ENCODE measurements at regions not wholly inside any gene's neighbourhood (a gene's known extent, or its start where the extent isn't known, plus 50 kb on each side); places are given as distances from the start of the nearest gene placed in this dataset.

- no peak overlapping the region for H3K4ac ChIP-seq (ENCODE audit: low read depth, low read length)
- H3K9ac ChIP-seq (ENCODE audit: low read length): no peak overlapping the region
- H4K8ac ChIP-seq (ENCODE audit: low read depth, low read length): no peak overlapping the region
- no peak overlapping the region for H3K4me2 ChIP-seq (ENCODE audit: low read length)
- H3K27me3 ChIP-seq (ENCODE audit: insufficient read depth, low read length): no peaks in the 10 kb centered on the region
- H3K9me3 ChIP-seq (ENCODE audit: insufficient read depth, low read depth, low read length): no peaks in the 10 kb centered on the region
- H3K4me1 ChIP-seq (ENCODE audit: control insufficient read depth in 1 of 2, insufficient read depth in 2 of 2, low read length in 2 of 2): no peaks in the 10 kb centered on the region
- no peak overlapping the region for H2AFZ ChIP-seq (ENCODE audit: insufficient read depth, low read length, poor library complexity)
- no peak for DNase-seq
- H3K14ac ChIP-seq (ENCODE audit: low read length): no peak overlapping the region
- no peak overlapping the region for H2BK120ac ChIP-seq (ENCODE audit: insufficient read depth, low read length, poor library complexity)
- no peak overlapping the region for H2BK12ac ChIP-seq (ENCODE audit: low read length)
- H2BK5ac ChIP-seq (ENCODE audit: low read depth, low read length, poor library complexity): no peak overlapping the region
- no peak overlapping the region for H3K4me3 ChIP-seq (ENCODE audit: low read depth, low read length)
- peak overlapping the region; percentile 29 for H2AK5ac ChIP-seq (ENCODE audit: low read length)
- no peak overlapping the region for H4K91ac ChIP-seq (ENCODE audit: low read depth, low read length)
- H3K36me3 ChIP-seq (ENCODE audit: control insufficient read depth in 1 of 2, insufficient read depth in 2 of 2, low read length in 2 of 2): no peaks in the 10 kb centered on the region
- H3K79me1 ChIP-seq (ENCODE audit: low read length): no peaks in the 10 kb centered on the region
- no CpG with 5 or more reads among the region's 2 CpGs for WGBS (ENCODE audit: extremely low coverage, insufficient coverage, insufficient read length)
- no peak overlapping the region for H3K18ac ChIP-seq (ENCODE audit: low read length)
- H3K23ac ChIP-seq (ENCODE audit: low read length): no peak overlapping the region
- H4K12ac ChIP-seq (ENCODE audit: low read depth, low read length): no peak overlapping the region
- no peaks in the 10 kb centered on the region for H3K79me2 ChIP-seq (ENCODE audit: control insufficient read depth, insufficient read depth, low read length, poor library complexity)
- no peak overlapping the region for H3K27ac ChIP-seq (ENCODE audit: low read depth, low read length)
Observed at GRCh38 chr11:95684701-95685100, 104.9 kb downstream of the FAM76B start.

GRCh38 chr11:95684170-95684569 is 105.4 kb downstream of the FAM76B start:
- H3K4ac ChIP-seq (ENCODE audit: low read depth, low read length): no peak overlapping the region
- no peak overlapping the region for H3K9ac ChIP-seq (ENCODE audit: low read length)
- no peaks in the 10 kb centered on the region for H3K36me3 ChIP-seq (ENCODE audit: control insufficient read depth in 1 of 2, insufficient read depth in 2 of 2, low read length in 2 of 2)
- no peak overlapping the region for H2BK5ac ChIP-seq (ENCODE audit: low read depth, low read length, poor library complexity)
- no peak overlapping the region for H3K14ac ChIP-seq (ENCODE audit: low read length)
- H3K9me3 ChIP-seq (ENCODE audit: insufficient read depth, low read depth, low read length): no peaks in the 10 kb centered on the region
- H3K79me1 ChIP-seq (ENCODE audit: low read length): no peaks in the 10 kb centered on the region
- H2BK120ac ChIP-seq (ENCODE audit: insufficient read depth, low read length, poor library complexity): no peak overlapping the region
- no CpG with 5 or more reads among the region's 1 CpG for WGBS (ENCODE audit: extremely low coverage, insufficient coverage, insufficient read length)
- H4K12ac ChIP-seq (ENCODE audit: low read depth, low read length): no peak overlapping the region
- H2AFZ ChIP-seq (ENCODE audit: insufficient read depth, low read length, poor library complexity): no peak overlapping the region
- H3K27me3 ChIP-seq (ENCODE audit: insufficient read depth, low read length): no peaks in the 10 kb centered on the region
- H4K8ac ChIP-seq (ENCODE audit: low read depth, low read length): no peak overlapping the region
- no peaks in the 10 kb centered on the region for H3K79me2 ChIP-seq (ENCODE audit: control insufficient read depth, insufficient read depth, low read length, poor library complexity)
- no peak for DNase-seq
- no peak overlapping the region for H3K4me2 ChIP-seq (ENCODE audit: low read length)
- H3K4me3 ChIP-seq (ENCODE audit: low read depth, low read length): no peak overlapping the region
- no peak overlapping the region for H2AK5ac ChIP-seq (ENCODE audit: low read length)
- H3K18ac ChIP-seq (ENCODE audit: low read length): no peak overlapping the region
- no peak overlapping the region for H4K91ac ChIP-seq (ENCODE audit: low read depth, low read length)
- no peak overlapping the region for H3K23ac ChIP-seq (ENCODE audit: low read length)
- no peak overlapping the region for H2BK12ac ChIP-seq (ENCODE audit: low read length)
- H3K4me1 ChIP-seq (ENCODE audit: control insufficient read depth in 1 of 2, insufficient read depth in 2 of 2, low read length in 2 of 2): no peaks in the 10 kb centered on the region
- H3K27ac ChIP-seq (ENCODE audit: low read depth, low read length): no peak overlapping the region

- H3K79me2 ChIP-seq (ENCODE audit: control insufficient read depth, insufficient read depth, low read length, poor library complexity): no peaks in the 10 kb centered on the region
- no peak overlapping the region for H2AK5ac ChIP-seq (ENCODE audit: low read length)
- no peak overlapping the region for H4K12ac ChIP-seq (ENCODE audit: low read depth, low read length)
- no peaks in the 10 kb centered on the region for H3K4me1 ChIP-seq (ENCODE audit: control insufficient read depth in 1 of 2, insufficient read depth in 2 of 2, low read length in 2 of 2)
- H3K4ac ChIP-seq (ENCODE audit: low read depth, low read length): no peak overlapping the region
- H3K27me3 ChIP-seq (ENCODE audit: insufficient read depth, low read length): no peaks in the 10 kb centered on the region
- WGBS (ENCODE audit: extremely low coverage, insufficient coverage, insufficient read length): no CpG with 5 or more reads among the region's 2 CpGs
- no peak overlapping the region for H2AFZ ChIP-seq (ENCODE audit: insufficient read depth, low read length, poor library complexity)
- H4K8ac ChIP-seq (ENCODE audit: low read depth, low read length): no peak overlapping the region
- no peak overlapping the region for H3K18ac ChIP-seq (ENCODE audit: low read length)
- no peak for DNase-seq
- no peak overlapping the region for H3K9ac ChIP-seq (ENCODE audit: low read length)
- no peak overlapping the region for H2BK12ac ChIP-seq (ENCODE audit: low read length)
- no peaks in the 10 kb centered on the region for H3K79me1 ChIP-seq (ENCODE audit: low read length)
- no peak overlapping the region for H4K91ac ChIP-seq (ENCODE audit: low read depth, low read length)
- no peak overlapping the region for H3K4me2 ChIP-seq (ENCODE audit: low read length)
- no peak overlapping the region for H3K14ac ChIP-seq (ENCODE audit: low read length)
- H2BK5ac ChIP-seq (ENCODE audit: low read depth, low read length, poor library complexity): no peak overlapping the region
- no peaks in the 10 kb centered on the region for H3K36me3 ChIP-seq (ENCODE audit: control insufficient read depth in 1 of 2, insufficient read depth in 2 of 2, low read length in 2 of 2)
- no peaks in the 10 kb centered on the region for H3K9me3 ChIP-seq (ENCODE audit: insufficient read depth, low read depth, low read length)
- no peak overlapping the region for H3K23ac ChIP-seq (ENCODE audit: low read length)
- no peak overlapping the region for H3K4me3 ChIP-seq (ENCODE audit: low read depth, low read length)
- H2BK120ac ChIP-seq (ENCODE audit: insufficient read depth, low read length, poor library complexity): no peak overlapping the region
- no peak overlapping the region for H3K27ac ChIP-seq (ENCODE audit: low read depth, low read length)
Observed at GRCh38 chr11:95682552-95682951, 107.0 kb downstream of the FAM76B start.

GRCh38 chr11:95680169-95680929 is 109.2 kb downstream of the FAM76B start:
- H3K23ac ChIP-seq (ENCODE audit: low read length): no peak overlapping the region
- WGBS (ENCODE audit: extremely low coverage, insufficient coverage, insufficient read length): no CpG with 5 or more reads among the region's 3 CpGs

More at GRCh38 chr11:95680169-95680929, 109.2 kb downstream of the FAM76B start:
- no peak overlapping the region for H4K91ac ChIP-seq (ENCODE audit: low read depth, low read length)
- DNase-seq: peak in 1 of 2 donors; percentile 58
- H2AFZ ChIP-seq (ENCODE audit: insufficient read depth, low read length, poor library complexity): no peak overlapping the region
- H4K12ac ChIP-seq (ENCODE audit: low read depth, low read length): no peak overlapping the region
- no peak overlapping the region for H3K9ac ChIP-seq (ENCODE audit: low read length)
- no peak overlapping the region for H3K18ac ChIP-seq (ENCODE audit: low read length)
- H3K4me3 ChIP-seq (ENCODE audit: low read depth, low read length): no peak overlapping the region
- H3K14ac ChIP-seq (ENCODE audit: low read length): no peak overlapping the region
- no peaks in the 10 kb centered on the region for H3K79me1 ChIP-seq (ENCODE audit: low read length)
- H2BK5ac ChIP-seq (ENCODE audit: low read depth, low read length, poor library complexity): no peak overlapping the region
- H3K4me1 ChIP-seq (ENCODE audit: control insufficient read depth in 1 of 2, insufficient read depth in 2 of 2, low read length in 2 of 2): no peaks in the 10 kb centered on the region
- no peaks in the 10 kb centered on the region for H3K27me3 ChIP-seq (ENCODE audit: insufficient read depth, low read length)
- no peak overlapping the region for H2BK12ac ChIP-seq (ENCODE audit: low read length)
- H3K9me3 ChIP-seq (ENCODE audit: insufficient read depth, low read depth, low read length): no peaks in the 10 kb centered on the region
- no peak overlapping the region for H3K27ac ChIP-seq (ENCODE audit: low read depth, low read length)
- H2BK120ac ChIP-seq (ENCODE audit: insufficient read depth, low read length, poor library complexity): no peak overlapping the region
- no peak overlapping the region for H4K8ac ChIP-seq (ENCODE audit: low read depth, low read length)
- H3K79me2 ChIP-seq (ENCODE audit: control insufficient read depth, insufficient read depth, low read length, poor library complexity): no peaks in the 10 kb centered on the region
- no peak overlapping the region for H3K4ac ChIP-seq (ENCODE audit: low read depth, low read length)
- H3K36me3 ChIP-seq (ENCODE audit: control insufficient read depth in 1 of 2, insufficient read depth in 2 of 2, low read length in 2 of 2): no peaks in the 10 kb centered on the region
- no peak overlapping the region for H3K4me2 ChIP-seq (ENCODE audit: low read length)
- H2AK5ac ChIP-seq (ENCODE audit: low read length): no peak overlapping the region
